ENCODE measurements at regions not wholly inside any gene's neighbourhood (a gene's known extent, or its start where the extent isn't known, plus 50 kb on each side); places are given as distances from the start of the nearest gene placed in this dataset.
"Not testable (repeated sequence)": the region's sequence is repeated elsewhere in the genome, so short reads cannot be mapped to it uniquely, and the experiment has no call there.

- Histone ChIP-seq H3K9me3 (no peaks in the 10 kb centered on the region), H3K4me3 (no peak overlapping the region), H3K27me3 (no peaks in the 10 kb centered on the region), H3K27ac (no peak overlapping the region), H3K4me1 (no peaks in the 10 kb centered on the region), H3K36me3 (no peaks in the 10 kb centered on the region)
- ATAC-seq (no peak), DNase-seq (no peak)
- TF ChIP-seq, protein P1, sequence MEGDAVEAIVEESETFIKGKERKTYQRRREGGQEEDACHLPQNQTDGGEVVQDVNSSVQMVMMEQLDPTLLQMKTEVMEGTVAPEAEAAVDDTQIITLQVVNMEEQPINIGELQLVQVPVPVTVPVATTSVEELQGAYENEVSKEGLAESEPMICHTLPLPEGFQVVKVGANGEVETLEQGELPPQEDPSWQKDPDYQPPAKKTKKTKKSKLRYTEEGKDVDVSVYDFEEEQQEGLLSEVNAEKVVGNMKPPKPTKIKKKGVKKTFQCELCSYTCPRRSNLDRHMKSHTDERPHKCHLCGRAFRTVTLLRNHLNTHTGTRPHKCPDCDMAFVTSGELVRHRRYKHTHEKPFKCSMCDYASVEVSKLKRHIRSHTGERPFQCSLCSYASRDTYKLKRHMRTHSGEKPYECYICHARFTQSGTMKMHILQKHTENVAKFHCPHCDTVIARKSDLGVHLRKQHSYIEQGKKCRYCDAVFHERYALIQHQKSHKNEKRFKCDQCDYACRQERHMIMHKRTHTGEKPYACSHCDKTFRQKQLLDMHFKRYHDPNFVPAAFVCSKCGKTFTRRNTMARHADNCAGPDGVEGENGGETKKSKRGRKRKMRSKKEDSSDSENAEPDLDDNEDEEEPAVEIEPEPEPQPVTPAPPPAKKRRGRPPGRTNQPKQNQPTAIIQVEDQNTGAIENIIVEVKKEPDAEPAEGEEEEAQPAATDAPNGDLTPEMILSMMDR (IDR thresholded peaks at IDR 0.05), result no peak
- intact Hi-C loops (cut with DNase I), result no loop called here
These were observed 140.4 kb upstream of the NRXN3 start for GRCh38 chr14:78029601-78030372.

DNA sequence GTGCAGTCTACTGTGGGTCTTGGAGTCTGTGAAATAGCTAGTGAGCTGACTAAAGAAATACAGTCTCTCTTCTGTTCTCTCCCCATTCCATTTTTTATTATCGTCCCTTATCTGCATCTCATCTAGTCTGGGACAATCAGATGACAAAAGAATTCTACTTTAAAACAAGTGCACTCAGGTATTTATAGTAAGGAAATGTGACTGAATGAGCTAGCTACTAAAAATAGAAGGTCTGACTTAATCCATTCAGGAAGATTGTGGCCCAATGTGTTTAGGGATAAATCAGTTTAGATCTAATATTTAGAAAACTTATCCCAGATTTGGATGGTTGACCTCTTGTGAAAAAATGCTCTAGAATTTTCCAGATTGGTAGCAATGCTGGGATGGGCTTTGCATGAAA is 126.8 kb upstream of the NRXN3 start:
- no peaks in the 10 kb centered on the region for H3K4me1 ChIP-seq
- no peak for DNase-seq
- intact Hi-C loops (cut with DNase I), result no loop called here
- no peak overlapping the region for H3K27ac ChIP-seq
- no peak overlapping the region for H3K4me3 ChIP-seq
- H3K36me3 ChIP-seq, result no peaks in the 10 kb centered on the region
- peaks cover 7% of the 10 kb centered on the region for H3K27me3 ChIP-seq
- no peaks in the 10 kb centered on the region for H3K9me3 ChIP-seq
- TF ChIP-seq, protein P1 (IDR thresholded peaks at IDR 0.05), result no peak
- no peak for ATAC-seq

GRCh38 chr14:78048120-78048519 is 122.1 kb upstream of the NRXN3 start:
- Histone ChIP-seq H3K36me3 (no peaks in the 10 kb centered on the region), H3K27ac (no peak overlapping the region), H3K4me3 (no peak overlapping the region), H3K27me3 (no peaks in the 10 kb centered on the region), H3K9me3 (peaks cover 4% of the 10 kb centered on the region), H3K4me1 (no peaks in the 10 kb centered on the region)
- intact Hi-C loops (cut with DNase I), result no loop called here
- ATAC-seq (no peak), DNase-seq (no peak)
- TF ChIP-seq, protein P1 (IDR thresholded peaks at IDR 0.05), result no peak

DNA sequence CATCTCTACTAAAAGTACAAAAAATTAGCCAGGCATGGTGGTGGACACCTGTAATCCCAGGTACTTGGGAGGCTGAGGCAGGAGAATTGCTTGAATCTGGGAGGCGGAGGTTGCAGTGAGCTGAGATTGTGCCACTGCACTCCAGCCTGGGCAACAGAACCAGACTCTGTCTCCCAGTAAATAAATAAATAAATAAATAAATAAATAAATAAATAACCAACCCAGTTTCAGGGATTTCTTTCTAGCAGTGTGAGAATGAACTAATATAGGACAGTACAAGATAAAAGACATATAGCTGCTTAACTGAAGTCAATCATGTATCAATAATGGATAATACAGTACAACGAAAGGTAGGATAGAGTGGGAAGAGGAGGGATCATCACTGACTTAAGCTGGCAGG is 113.3 kb upstream of the NRXN3 start:
- H3K27ac ChIP-seq; H3K27me3 ChIP-seq; H3K36me3 ChIP-seq; H3K4me3 ChIP-seq; H3K9me3 ChIP-seq; ATAC-seq; H3K4me1 ChIP-seq; intact Hi-C loops (cut with DNase I); DNase-seq: not testable (repeated sequence)

DNA sequence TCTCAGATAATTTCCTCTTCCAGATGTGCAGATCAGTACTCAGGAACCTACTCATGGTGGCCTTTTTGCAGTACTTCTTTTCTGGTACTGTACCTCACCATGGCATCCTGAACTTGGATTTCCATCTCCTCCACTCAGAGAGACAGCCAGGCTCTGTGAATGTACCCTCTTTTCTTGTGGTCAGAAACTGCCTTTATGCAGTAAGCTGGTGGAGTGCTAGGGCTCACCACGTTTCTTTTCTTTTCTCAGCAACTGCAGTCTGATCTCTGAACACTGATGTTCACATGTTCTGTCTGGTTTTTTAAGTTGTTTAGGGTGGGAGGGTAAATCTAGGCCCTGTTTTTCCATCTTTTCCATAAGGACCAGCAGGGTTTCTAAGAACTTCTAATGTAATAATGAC is 99.8 kb upstream of the NRXN3 start:
- intact Hi-C loops (cut with DNase I), result no loop called here

GRCh38 chr14:78071016-78071549 is 99.1 kb upstream of the NRXN3 start:
- no peak overlapping the region for H3K27ac ChIP-seq
- H3K4me3 ChIP-seq, result no peak overlapping the region
- H3K4me1 ChIP-seq, result no peaks in the 10 kb centered on the region
- no peaks in the 10 kb centered on the region for H3K9me3 ChIP-seq
- ATAC-seq, result no peak
- TF ChIP-seq, protein P1 (IDR thresholded peaks at IDR 0.05), result no peak
- H3K36me3 ChIP-seq, result no peaks in the 10 kb centered on the region
- H3K27me3 ChIP-seq, result no peaks in the 10 kb centered on the region
- intact Hi-C loops (cut with DNase I), result no loop called here
- DNase-seq, result no peak

More for the DNA sequence above, 99.8 kb upstream of the NRXN3 start:
- no peak for DNase-seq
- no peak overlapping the region for H3K4me3 ChIP-seq
- H3K27me3 ChIP-seq, result no peaks in the 10 kb centered on the region
- no peaks in the 10 kb centered on the region for H3K4me1 ChIP-seq
- TF ChIP-seq, protein P1 (IDR thresholded peaks at IDR 0.05), result no peak
- ATAC-seq, result no peak
- H3K27ac ChIP-seq, result no peak overlapping the region
- no peaks in the 10 kb centered on the region for H3K9me3 ChIP-seq
- H3K36me3 ChIP-seq, result no peaks in the 10 kb centered on the region

Measured in upper lobe of right lung (tissue), 1 donor.